Neural crest cell (in vitro differentiated cells): ENCODE measurements at regions not wholly inside any gene's neighbourhood (a gene's known extent, or its start where the extent isn't known, plus 50 kb on each side); places are given as distances from the start of the nearest gene placed in this dataset.

ENCODE experiments used
- DNase-seq: peaks from one replicate; pipeline ENCODE4 v3.0.0; 2021; ENCODE audit warnings: low read depth, mixed read lengths, low spot score
- H3K27ac Mint-ChIP-seq: one replicate; pipeline ENCODE4 v1.8.0; 2021; ENCODE audit warnings: mild to moderate bottlenecking, mixed read lengths; ENCODE audit not compliant: unreplicated experiment
- H3K27me3 Mint-ChIP-seq: 2 replicates; pipeline ENCODE4 v1.8.0; 2021; ENCODE audit warnings: low read depth, mild to moderate bottlenecking, mixed read lengths
- H3K36me3 Mint-ChIP-seq: 2 replicates; pipeline ENCODE4 v1.8.0; 2021; ENCODE audit warnings: low read depth, mild to moderate bottlenecking, mixed read lengths
- H3K4me1 Mint-ChIP-seq: 2 replicates; pipeline ENCODE4 v1.8.0; 2021; ENCODE audit warnings: mixed read lengths
- H3K4me3 Mint-ChIP-seq: one replicate; pipeline ENCODE4 v1.8.0; 2021; ENCODE audit warnings: mild to moderate bottlenecking, mixed read lengths
- H3K9me3 Mint-ChIP-seq: 2 replicates; pipeline ENCODE4 v1.8.0; 2021; ENCODE audit warnings: mixed read lengths
- TF ChIP-seq, protein P1 (sequence below): fragments of 200-600 bp; sonication (generic); conservative IDR thresholded peaks from 2 replicates; pipeline ENCODE4 v1.5.0; 2021; ENCODE audit warnings: antibody characterized with exemption, mild to moderate bottlenecking

DNA sequence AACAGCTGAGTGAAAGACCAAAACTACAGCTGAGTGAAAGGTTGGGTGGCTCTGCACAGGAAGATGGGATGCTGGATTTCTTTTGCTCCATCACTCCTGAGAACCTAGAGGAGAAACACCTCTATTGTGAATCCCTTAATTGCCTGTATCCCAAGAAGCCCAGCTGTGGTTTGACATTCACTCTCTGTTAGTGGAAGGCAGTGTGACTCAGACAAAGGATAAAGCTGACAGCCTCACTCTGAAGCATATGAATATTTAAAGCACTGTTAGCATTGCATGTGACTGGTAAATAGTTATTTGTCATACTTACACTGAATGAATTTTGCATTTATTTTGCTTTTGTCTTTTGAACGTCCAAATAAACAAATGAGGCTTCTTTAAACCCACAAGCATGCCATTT lies 367.1 kb upstream of the RIOK2 start:
- H3K36me3 Mint-ChIP-seq: no peaks in the 10 kb centered on the region
- H3K27me3 Mint-ChIP-seq: no peaks in the 10 kb centered on the region
- DNase-seq: no peak
- H3K4me1 Mint-ChIP-seq: peaks cover 20% of the 10 kb centered on the region
- TF ChIP-seq, protein P1, sequence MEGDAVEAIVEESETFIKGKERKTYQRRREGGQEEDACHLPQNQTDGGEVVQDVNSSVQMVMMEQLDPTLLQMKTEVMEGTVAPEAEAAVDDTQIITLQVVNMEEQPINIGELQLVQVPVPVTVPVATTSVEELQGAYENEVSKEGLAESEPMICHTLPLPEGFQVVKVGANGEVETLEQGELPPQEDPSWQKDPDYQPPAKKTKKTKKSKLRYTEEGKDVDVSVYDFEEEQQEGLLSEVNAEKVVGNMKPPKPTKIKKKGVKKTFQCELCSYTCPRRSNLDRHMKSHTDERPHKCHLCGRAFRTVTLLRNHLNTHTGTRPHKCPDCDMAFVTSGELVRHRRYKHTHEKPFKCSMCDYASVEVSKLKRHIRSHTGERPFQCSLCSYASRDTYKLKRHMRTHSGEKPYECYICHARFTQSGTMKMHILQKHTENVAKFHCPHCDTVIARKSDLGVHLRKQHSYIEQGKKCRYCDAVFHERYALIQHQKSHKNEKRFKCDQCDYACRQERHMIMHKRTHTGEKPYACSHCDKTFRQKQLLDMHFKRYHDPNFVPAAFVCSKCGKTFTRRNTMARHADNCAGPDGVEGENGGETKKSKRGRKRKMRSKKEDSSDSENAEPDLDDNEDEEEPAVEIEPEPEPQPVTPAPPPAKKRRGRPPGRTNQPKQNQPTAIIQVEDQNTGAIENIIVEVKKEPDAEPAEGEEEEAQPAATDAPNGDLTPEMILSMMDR: no peak
- H3K4me3 Mint-ChIP-seq: no peak overlapping the region
- no peak overlapping the region for H3K27ac Mint-ChIP-seq
- H3K9me3 Mint-ChIP-seq: no peaks in the 10 kb centered on the region

DNA sequence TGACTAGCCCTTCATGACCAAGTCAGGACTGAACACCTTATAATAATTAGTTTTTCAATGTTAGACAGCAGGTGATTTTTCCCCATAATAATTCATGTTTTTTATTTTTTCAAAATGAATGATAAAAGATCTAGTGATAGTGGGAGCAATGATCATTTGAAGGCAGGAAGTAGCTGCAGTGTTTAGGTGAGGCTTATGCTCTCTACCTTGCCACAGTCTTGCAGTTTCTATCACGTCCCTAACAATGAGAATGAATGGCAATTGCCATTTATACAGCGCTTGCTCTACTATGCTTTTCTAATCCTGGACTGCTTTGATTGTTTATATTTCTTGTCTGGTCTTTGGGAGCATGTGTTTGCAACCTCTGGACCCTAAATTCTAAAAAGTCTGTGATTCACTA lies 367.8 kb upstream of the RIOK2 start:
- Mint-ChIP-seq H3K27ac (no peak overlapping the region), H3K4me3 (no peak overlapping the region), H3K4me1 (peaks cover 17% of the 10 kb centered on the region), H3K27me3 (no peaks in the 10 kb centered on the region), H3K9me3 (no peaks in the 10 kb centered on the region), H3K36me3 (no peaks in the 10 kb centered on the region)
- TF ChIP-seq, protein P1: no peak
- no peak for DNase-seq

DNA sequence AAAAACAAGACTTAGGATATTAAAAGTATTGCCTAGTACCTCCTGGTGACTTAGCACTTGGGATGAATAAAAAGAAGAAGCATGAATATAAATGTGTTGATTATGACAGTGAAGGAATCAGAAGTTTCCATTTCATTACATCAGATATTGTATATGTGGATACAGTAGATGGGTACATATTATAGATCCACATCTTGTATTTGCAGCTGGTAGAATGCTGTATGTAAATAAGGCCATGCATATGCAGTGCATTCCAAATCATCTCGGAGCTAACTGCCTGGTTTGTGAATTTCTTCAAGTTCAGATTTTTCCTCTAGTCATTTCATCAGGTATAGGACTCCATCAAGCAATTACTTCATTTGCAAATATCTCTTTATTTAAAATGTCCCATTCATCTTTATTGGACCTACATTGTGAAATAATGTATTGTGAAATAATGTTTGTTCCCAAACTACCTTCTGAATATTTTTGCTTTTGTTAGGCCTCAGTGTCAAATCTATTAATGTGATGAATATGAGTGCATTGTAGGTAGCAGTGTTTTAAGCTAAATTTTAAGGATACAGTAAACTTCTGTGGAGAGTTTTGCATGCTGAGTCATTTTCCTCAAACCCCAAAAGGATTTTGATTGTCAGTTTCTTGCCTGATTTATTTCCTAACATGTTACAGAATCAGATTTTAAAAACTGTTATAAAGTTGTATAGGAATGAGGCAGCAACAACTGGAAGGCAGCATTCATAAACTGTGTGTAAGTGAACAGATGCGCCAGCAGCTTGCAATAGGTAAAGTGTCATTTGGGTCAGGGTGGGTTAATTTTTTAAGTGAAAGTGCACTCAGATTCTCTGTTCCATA lies 370.8 kb upstream of the RIOK2 start:
- no peaks in the 10 kb centered on the region for H3K27me3 Mint-ChIP-seq
- H3K36me3 Mint-ChIP-seq: no peaks in the 10 kb centered on the region
- H3K27ac Mint-ChIP-seq: no peak overlapping the region
- no peaks in the 10 kb centered on the region for H3K9me3 Mint-ChIP-seq
- no peak overlapping the region for H3K4me3 Mint-ChIP-seq
- peaks cover 10% of the 10 kb centered on the region for H3K4me1 Mint-ChIP-seq
- TF ChIP-seq, protein P1: no peak
- no peak for DNase-seq

DNA sequence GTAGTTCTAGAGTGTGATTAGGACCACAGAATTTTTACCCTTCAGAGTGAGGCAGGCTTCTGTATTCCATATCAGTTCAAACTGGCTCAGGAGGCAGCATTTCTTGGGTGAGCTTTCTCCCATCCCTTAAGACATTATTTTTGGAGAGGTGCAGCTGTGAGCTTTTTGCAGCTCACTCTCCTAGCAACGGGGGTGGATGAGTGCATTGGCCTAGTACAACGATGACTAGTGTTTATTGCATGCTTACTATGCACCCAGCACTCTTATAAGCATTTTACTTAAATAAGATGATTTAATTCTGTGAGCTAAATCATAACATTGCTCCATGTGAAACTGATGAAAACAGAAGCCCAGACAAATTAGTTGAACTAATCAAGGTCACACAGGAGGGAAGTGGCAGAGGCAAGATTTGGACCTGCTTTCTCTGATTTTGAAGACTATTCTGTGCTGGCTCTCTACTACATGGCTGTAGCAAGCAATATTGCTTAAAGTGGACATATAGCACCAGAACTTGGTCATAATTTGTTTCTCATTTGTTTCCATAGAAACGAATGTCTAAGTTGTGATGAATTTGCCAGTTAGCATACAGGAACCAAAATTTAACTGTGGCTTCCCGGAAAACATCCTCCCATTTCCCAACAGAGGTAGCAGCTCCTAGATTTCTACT lies 372.1 kb upstream of the RIOK2 start:
- no peak overlapping the region for H3K27ac Mint-ChIP-seq
- peaks cover 5% of the 10 kb centered on the region for H3K4me1 Mint-ChIP-seq
- TF ChIP-seq, protein P1: no peak
- H3K27me3 Mint-ChIP-seq: no peaks in the 10 kb centered on the region
- no peak for DNase-seq
- H3K36me3 Mint-ChIP-seq: no peaks in the 10 kb centered on the region
- H3K4me3 Mint-ChIP-seq: no peak overlapping the region
- H3K9me3 Mint-ChIP-seq: no peaks in the 10 kb centered on the region

DNA sequence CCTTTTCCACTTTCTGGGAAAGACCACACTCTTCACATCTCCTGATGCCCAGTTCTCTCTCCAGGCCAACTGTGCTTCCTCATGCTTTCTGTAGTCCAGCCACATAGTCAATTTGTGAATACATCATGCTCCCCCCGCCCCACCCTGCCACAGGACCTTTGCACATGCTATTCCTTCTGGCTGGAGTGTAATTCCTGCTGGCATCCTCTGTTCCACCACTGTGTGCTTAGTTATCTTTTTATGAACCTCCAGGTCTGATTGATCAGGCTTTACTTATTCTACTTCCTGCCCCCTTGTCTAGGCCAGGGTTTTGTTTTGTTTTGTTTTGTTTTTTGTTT lies 372.6 kb upstream of the RIOK2 start:
- no peaks in the 10 kb centered on the region for H3K36me3 Mint-ChIP-seq
- H3K27ac Mint-ChIP-seq: no peak overlapping the region
- H3K4me3 Mint-ChIP-seq: no peak overlapping the region
- H3K4me1 Mint-ChIP-seq: peaks cover under 1% of the 10 kb centered on the region
- no peaks in the 10 kb centered on the region for H3K9me3 Mint-ChIP-seq
- no peak for DNase-seq
- no peaks in the 10 kb centered on the region for H3K27me3 Mint-ChIP-seq
- TF ChIP-seq, protein P1: no peak
